ENCODE measurements at regions not wholly inside any gene's neighbourhood (a gene's known extent, or its start where the extent isn't known, plus 50 kb on each side); places are given as distances from the start of the nearest gene placed in this dataset.

DNA sequence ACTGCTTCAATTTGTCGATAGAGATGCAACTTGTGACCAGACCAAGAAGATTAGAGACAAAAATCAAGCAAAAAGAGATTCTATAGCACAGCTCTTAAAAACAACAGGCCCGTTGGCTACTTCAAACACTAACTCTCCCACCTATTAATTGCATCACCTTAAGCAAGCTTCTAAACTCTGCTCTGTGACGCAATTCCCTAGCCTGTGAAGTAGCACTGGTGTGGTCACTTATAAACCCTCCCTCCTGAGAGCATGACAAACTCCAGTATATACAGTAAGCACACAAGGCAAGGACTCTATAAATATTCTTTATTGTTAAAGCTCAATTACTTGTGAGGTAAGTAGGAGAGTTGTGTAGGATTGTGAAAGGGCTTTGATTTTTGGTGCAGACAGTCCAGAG, 72.3 kb downstream of the CMPK2 start:
- DNase-seq: peak; percentile 63

DNA sequence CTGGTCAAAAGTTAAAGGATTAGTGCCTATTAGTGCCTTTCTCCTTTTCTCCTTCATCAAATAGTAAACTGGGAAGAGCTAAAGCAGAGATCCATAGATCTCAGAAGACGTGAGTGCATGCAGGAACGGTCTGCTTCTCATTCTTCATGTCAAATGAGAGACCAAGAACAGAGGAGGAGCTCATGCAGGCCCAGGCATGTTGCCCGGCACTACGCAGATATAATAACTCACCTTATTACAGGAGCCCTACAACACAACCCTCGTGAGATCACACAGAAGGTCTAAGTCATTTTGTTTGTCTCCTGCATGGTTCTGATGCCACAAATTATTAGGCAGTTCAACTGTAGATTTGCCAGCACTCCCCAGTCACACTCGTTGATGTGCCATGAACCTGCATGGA, 71.8 kb downstream of the CMPK2 start:
- DNase-seq: no peak

DNA sequence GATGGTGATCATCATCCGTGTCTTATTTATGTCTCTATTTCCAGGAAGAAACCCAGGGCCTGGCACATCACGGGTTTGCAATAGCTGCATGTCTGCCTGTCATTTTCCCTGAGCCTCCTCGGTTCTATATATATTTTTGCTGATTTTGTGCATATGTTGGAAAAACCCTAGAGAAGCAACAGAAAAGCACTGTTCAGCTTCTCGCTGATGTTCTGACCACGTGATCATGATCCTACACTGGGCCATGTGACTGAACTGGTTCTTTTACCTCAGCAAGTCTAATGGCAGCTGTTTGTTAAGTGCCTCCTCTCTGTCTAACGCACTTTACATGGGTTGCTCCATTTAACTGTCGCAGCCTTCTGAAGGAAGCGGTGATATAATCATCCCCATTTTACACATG, 71.3 kb downstream of the CMPK2 start:
- no peak for DNase-seq

All from hematopoietic multipotent progenitor cell treated with erythropoietin and hydrocortisone succinate and interleukin-3 and kit ligand, for 4 days (in vitro differentiated cells).